Natural killer cell treated with Interleukin-12 subunit alpha and Interleukin-12 subunit beta and Interleukin-15 and Interleukin-18, amount 100 ng/mL, for 72 hours (primary cell): ENCODE measurements at regions not wholly inside any gene's neighbourhood (a gene's known extent, or its start where the extent isn't known, plus 50 kb on each side); places are given as distances from the start of the nearest gene placed in this dataset.

Experiments used
- ATAC-seq, 2 donors: fragments of 150-1000 bp; cut with Tn5 transposase in 1 of 2; sonication (Bioruptor Pico), chemical (Tn5 transposase) in 1 of 2; 2 replicates each; pipeline ENCODE4 v1.10.0; 2021
- DNase-seq: peaks from one replicate; pipeline ENCODE4 v3.0.0; 2022; ENCODE audit warnings: low spot score
- H3K27ac Mint-ChIP-seq, 2 donors: 1 replicate in 1 of 2; 2 replicates in 1 of 2; pipeline ENCODE4 v1.8.0; 2022; ENCODE audit warnings: mixed read lengths in 2 of 2, mild to moderate bottlenecking in 1 of 2, moderate library complexity in 1 of 2
- H3K27me3 Mint-ChIP-seq, 2 donors: 1 replicate in 1 of 2; 2 replicates in 1 of 2; pipeline ENCODE4 v1.8.0; 2022; ENCODE audit warnings: mixed read lengths in 2 of 2
- H3K36me3 Mint-ChIP-seq: one replicate; pipeline ENCODE4 v1.8.0; 2022; ENCODE audit warnings: mixed read lengths
- H3K4me1 Mint-ChIP-seq, 2 donors: 1 replicate in 1 of 2; 2 replicates in 1 of 2; pipeline ENCODE4 v1.8.0; 2022; ENCODE audit warnings: low read depth in 2 of 2, mixed read lengths in 2 of 2, mild to moderate bottlenecking in 1 of 2
- H3K4me3 Mint-ChIP-seq: one replicate; pipeline ENCODE4 v1.8.0; 2022; ENCODE audit warnings: mixed read lengths
- H3K9me3 Mint-ChIP-seq: 2 replicates; pipeline ENCODE4 v1.8.0; 2022; ENCODE audit warnings: mixed read lengths

- no peaks in the 10 kb centered on the region for H3K4me1 Mint-ChIP-seq
- no peak overlapping the region for H3K4me3 Mint-ChIP-seq
- DNase-seq (no peak), ATAC-seq (no peak)
- H3K27me3 Mint-ChIP-seq: peaks cover 19 to 21% of the 10 kb centered on the region in 2 donors
- H3K9me3 Mint-ChIP-seq: no peaks in the 10 kb centered on the region
- no peaks in the 10 kb centered on the region for H3K36me3 Mint-ChIP-seq
- H3K27ac Mint-ChIP-seq: no peak overlapping the region
These were observed 53.3 kb upstream of the COL18A1 start for GRCh38 chr21:45351526-45352275.

- Mint-ChIP-seq H3K27me3 (peaks cover 24 to 27% of the 10 kb centered on the region in 2 donors), H3K9me3 (no peaks in the 10 kb centered on the region), H3K4me1 (no peaks in the 10 kb centered on the region), H3K4me3 (no peak overlapping the region), H3K36me3 (no peaks in the 10 kb centered on the region), H3K27ac (no peak overlapping the region)
- ATAC-seq (no peak), DNase-seq (no peak)
These were observed 52.3 kb upstream of the COL18A1 start for GRCh38 chr21:45352621-45353139.

- peaks cover 25 to 27% of the 10 kb centered on the region in 2 donors for H3K27me3 Mint-ChIP-seq
- no peaks in the 10 kb centered on the region for H3K9me3 Mint-ChIP-seq
- no peak overlapping the region for H3K4me3 Mint-ChIP-seq
- ATAC-seq (no peak), DNase-seq (no peak)
- H3K36me3 Mint-ChIP-seq: no peaks in the 10 kb centered on the region
- H3K4me1 Mint-ChIP-seq: no peaks in the 10 kb centered on the region
- H3K27ac Mint-ChIP-seq: no peak overlapping the region
These were observed 51.8 kb upstream of the COL18A1 start for GRCh38 chr21:45353200-45353599.

GRCh38 chr21:45354970-45355369 is 50.0 kb upstream of the COL18A1 start:
- ATAC-seq (no peak), DNase-seq (no peak)
- Mint-ChIP-seq H3K27ac (no peak overlapping the region), H3K4me1 (no peaks in the 10 kb centered on the region), H3K36me3 (no peaks in the 10 kb centered on the region), H3K9me3 (no peaks in the 10 kb centered on the region), H3K4me3 (no peak overlapping the region), H3K27me3 (peaks cover 26 to 27% of the 10 kb centered on the region in 2 donors)
